ENCODE measurements at regions not wholly inside any gene's neighbourhood (a gene's known extent, or its start where the extent isn't known, plus 50 kb on each side); places are given as distances from the start of the nearest gene placed in this dataset.

- WGBS: 97% methylated on average over 2 of the region's 2 CpGs
Observed at GRCh38 chr5:124592891-124593290, 153.5 kb downstream of the ZNF608 start.

DNA sequence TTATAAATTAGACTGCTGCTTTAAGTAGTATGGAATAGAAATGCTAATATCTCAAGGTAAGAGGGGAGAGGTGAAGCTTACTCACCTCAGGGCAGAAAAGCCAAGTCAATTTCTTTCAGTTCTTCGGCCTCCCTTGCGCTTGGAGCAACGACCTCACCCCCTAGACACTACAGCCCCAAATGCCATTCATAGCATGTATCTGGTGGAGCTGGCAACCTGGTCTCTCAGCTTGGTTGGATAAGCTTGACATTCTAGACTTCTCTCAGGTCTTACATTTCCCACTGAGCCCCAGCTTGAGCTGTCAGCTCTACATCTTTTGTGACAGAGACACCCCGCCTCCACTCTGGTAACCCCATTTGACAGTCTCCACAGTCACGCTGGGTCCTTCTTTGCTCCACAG, 154.9 kb downstream of the ZNF608 start:
- peaks cover 3% of the 10 kb centered on the region; the same call in 1 of the 2 replicates for H3K4me1 ChIP-seq (ENCODE audit: insufficient read depth, low read length)
- no peak overlapping the region for H3K4me3 ChIP-seq (ENCODE audit: low read length)
- no peaks in the 10 kb centered on the region for H3K27me3 ChIP-seq (ENCODE audit: insufficient read depth, low read length)
- no peaks in the 10 kb centered on the region for H3K9me3 ChIP-seq (ENCODE audit: insufficient read depth, low read depth, low read length)
- no peaks in the 10 kb centered on the region for H3K36me3 ChIP-seq (ENCODE audit: insufficient read depth, low read length)
- H3K9ac ChIP-seq (ENCODE audit: low read depth, low read length): no peak overlapping the region
- WGBS: 86% methylated on average over 5 of the region's 5 CpGs
- H3K27ac ChIP-seq (ENCODE audit: low read depth, low read length): no peak overlapping the region

More at GRCh38 chr5:124592891-124593290, 153.5 kb downstream of the ZNF608 start:
- H3K27me3 ChIP-seq (ENCODE audit: insufficient read depth, low read length): no peaks in the 10 kb centered on the region
- no peak overlapping the region for H3K9ac ChIP-seq (ENCODE audit: low read depth, low read length)
- peaks cover 15% of the 10 kb centered on the region for H3K4me1 ChIP-seq (ENCODE audit: insufficient read depth, low read length)
- no peak overlapping the region for H3K27ac ChIP-seq (ENCODE audit: low read depth, low read length)
- no peaks in the 10 kb centered on the region for H3K9me3 ChIP-seq (ENCODE audit: insufficient read depth, low read depth, low read length)
- no peaks in the 10 kb centered on the region for H3K36me3 ChIP-seq (ENCODE audit: insufficient read depth, low read length)
- H3K4me3 ChIP-seq (ENCODE audit: low read length): no peak overlapping the region

GRCh38 chr5:124590686-124591085, 155.8 kb downstream of the ZNF608 start:
- Histone ChIP-seq H3K9me3 (ENCODE audit: insufficient read depth, low read depth, low read length) (no peaks in the 10 kb centered on the region), H3K4me1 (ENCODE audit: insufficient read depth, low read length) (no peaks in the 10 kb centered on the region), H3K27ac (ENCODE audit: low read depth, low read length) (no peak overlapping the region), H3K4me3 (ENCODE audit: low read length) (no peak overlapping the region), H3K27me3 (ENCODE audit: insufficient read depth, low read length) (no peaks in the 10 kb centered on the region), H3K36me3 (ENCODE audit: insufficient read depth, low read length) (no peaks in the 10 kb centered on the region), H3K9ac (ENCODE audit: low read depth, low read length) (no peak overlapping the region)
- WGBS: 94% methylated on average over 1 of the region's 1 CpG

DNA sequence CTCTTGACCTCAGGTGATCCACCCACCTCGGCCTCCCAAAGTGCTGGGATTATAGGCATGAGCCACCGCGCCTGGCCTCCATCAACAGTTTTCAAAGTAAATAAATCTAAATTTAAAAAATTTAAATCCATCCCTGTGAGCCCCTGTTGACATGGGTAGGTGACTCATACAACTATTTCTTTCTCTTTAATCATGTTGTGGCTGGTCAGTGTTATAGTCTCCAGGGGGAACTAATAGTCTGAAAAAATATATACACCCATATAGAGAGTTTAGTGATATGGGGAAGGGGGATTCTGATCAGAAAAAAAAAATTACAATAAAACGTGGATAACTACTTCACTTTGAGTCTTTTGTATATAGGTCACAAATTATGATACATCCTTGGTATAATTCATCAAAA, 159.2 kb downstream of the ZNF608 start:
- no peak overlapping the region for H3K4me3 ChIP-seq (ENCODE audit: low read length)
- H3K4me1 ChIP-seq (ENCODE audit: insufficient read depth, low read length): peaks cover 20% of the 10 kb centered on the region
- H3K9me3 ChIP-seq (ENCODE audit: insufficient read depth, low read depth, low read length): peaks cover 3% of the 10 kb centered on the region; the same call in 1 of the 2 replicates
- no peaks in the 10 kb centered on the region for H3K36me3 ChIP-seq (ENCODE audit: insufficient read depth, low read length)
- no peak overlapping the region for H3K9ac ChIP-seq (ENCODE audit: low read depth, low read length)
- H3K27me3 ChIP-seq (ENCODE audit: insufficient read depth, low read length): no peaks in the 10 kb centered on the region
- no peak overlapping the region for H3K27ac ChIP-seq (ENCODE audit: low read depth, low read length)
- 100% methylated on average over 3 of the region's 4 CpGs for WGBS

DNA sequence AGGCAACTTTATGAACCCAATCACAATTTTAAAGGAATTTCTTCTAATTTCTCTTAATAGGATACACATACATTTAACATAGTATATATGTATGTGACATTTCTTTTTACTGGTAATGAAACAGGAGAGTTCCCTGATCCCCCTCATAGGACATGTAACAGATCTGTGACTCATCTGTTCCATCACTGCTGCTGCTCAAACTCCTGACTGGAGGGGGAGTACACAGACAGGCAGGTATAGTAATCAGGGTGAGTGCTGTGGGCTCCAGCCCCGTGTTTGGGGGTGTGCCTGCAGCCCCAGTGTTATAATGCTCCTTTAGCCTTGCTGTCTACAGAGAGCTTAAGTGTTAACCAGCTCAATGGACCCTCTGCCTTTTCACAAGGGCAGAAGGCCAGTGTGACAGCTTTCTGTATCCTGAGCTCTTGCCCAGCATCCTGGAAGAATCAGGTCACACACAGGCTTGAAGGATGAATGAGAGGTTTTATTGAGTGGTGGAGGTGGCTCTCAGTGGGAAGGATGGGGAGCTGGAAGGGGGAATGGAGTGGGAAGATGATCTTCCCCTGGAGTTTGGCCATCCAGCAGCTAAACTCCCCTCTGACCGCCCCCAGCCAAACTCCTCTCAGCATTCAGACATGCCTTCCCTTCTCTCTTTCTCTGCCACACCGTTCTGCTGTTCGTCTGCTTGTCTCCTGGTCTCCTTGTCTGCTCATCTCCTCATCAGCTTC, 161.3 kb downstream of the ZNF608 start:
- 92% methylated on average over 4 of the region's 4 CpGs for WGBS
- H3K9me3 ChIP-seq (ENCODE audit: insufficient read depth, low read depth, low read length): peaks cover 3% of the 10 kb centered on the region; the same call in 1 of the 2 replicates
- H3K36me3 ChIP-seq (ENCODE audit: insufficient read depth, low read length): no peaks in the 10 kb centered on the region
- H3K27me3 ChIP-seq (ENCODE audit: insufficient read depth, low read length): no peaks in the 10 kb centered on the region
- H3K27ac ChIP-seq (ENCODE audit: low read depth, low read length): no peak overlapping the region
- peaks cover 32% of the 10 kb centered on the region for H3K4me1 ChIP-seq (ENCODE audit: insufficient read depth, low read length)
- no peak overlapping the region for H3K4me3 ChIP-seq (ENCODE audit: low read length)
- H3K9ac ChIP-seq (ENCODE audit: low read depth, low read length): no peak overlapping the region

- no peak overlapping the region for H3K9ac ChIP-seq (ENCODE audit: low read depth, low read length)
Observed at GRCh38 chr5:124583469-124584350, 162.7 kb downstream of the ZNF608 start.

GRCh38 chr5:124582561-124582840, 163.9 kb downstream of the ZNF608 start:
- H3K36me3 ChIP-seq (ENCODE audit: insufficient read depth, low read length): no peaks in the 10 kb centered on the region
- peak overlapping the region; percentile 89 for H3K27ac ChIP-seq (ENCODE audit: low read depth, low read length)
- H3K9ac ChIP-seq (ENCODE audit: low read depth, low read length): no peak overlapping the region
- H3K9me3 ChIP-seq (ENCODE audit: insufficient read depth, low read depth, low read length): peaks cover 3% of the 10 kb centered on the region; the same call in 1 of the 2 replicates
- 86% methylated on average over 1 of the region's 1 CpG for WGBS
- no peaks in the 10 kb centered on the region for H3K27me3 ChIP-seq (ENCODE audit: insufficient read depth, low read length)
- no peak overlapping the region for H3K4me3 ChIP-seq (ENCODE audit: low read length)
- H3K4me1 ChIP-seq (ENCODE audit: insufficient read depth, low read length): peaks cover 32% of the 10 kb centered on the region

More at GRCh38 chr5:124583469-124584350, 162.7 kb downstream of the ZNF608 start:
- WGBS: 77% methylated on average over 7 of the region's 7 CpGs
- Histone ChIP-seq H3K27me3 (ENCODE audit: insufficient read depth, low read length) (no peaks in the 10 kb centered on the region), H3K4me1 (ENCODE audit: insufficient read depth, low read length) (peaks cover 32% of the 10 kb centered on the region), H3K4me3 (ENCODE audit: low read length) (no peak overlapping the region), H3K9me3 (ENCODE audit: insufficient read depth, low read depth, low read length) (peaks cover 3% of the 10 kb centered on the region; the same call in 1 of the 2 replicates), H3K27ac (ENCODE audit: low read depth, low read length) (no peak overlapping the region), H3K36me3 (ENCODE audit: insufficient read depth, low read length) (no peaks in the 10 kb centered on the region)

DNA sequence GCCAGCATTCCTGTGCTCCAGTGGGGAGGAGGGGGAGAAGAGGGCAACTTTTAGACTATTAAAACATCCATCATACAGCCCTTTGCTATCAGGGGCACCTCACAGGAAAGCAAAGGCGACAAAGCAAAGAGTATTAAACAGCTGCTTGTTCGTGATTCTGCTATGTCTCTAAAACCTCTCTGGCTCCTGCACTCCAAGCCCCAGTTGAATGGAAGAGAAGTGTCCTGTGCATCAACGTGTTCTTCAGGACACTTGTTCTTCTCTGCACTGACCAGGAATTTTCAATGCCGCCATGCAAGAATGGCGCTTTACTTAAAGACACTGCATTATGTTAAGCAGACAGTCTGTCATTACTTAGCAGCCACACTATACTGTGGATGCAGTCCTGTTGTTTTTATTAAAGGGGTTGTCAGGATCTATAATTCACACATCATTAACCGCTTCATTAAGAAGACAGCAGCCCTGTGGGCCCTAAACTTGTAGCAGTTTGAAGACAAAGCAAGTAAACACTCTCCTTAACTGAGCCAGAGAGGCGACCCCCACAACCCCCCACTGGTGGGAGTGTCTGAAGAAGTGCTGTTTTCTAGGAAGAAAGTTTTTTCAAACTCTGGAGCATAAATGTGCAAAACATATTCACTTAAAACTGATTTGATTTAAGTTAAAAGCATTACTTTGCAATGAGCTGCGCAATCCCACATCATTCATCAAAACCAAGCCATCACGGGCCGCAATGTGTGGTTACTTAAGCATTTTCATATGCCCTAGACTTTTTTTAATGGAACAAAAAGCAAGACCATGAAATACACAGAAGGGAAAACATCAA, 164.5 kb downstream of the ZNF608 start:
- peak overlapping the region; percentile 89 for H3K27ac ChIP-seq (ENCODE audit: low read depth, low read length)
- no peaks in the 10 kb centered on the region for H3K27me3 ChIP-seq (ENCODE audit: insufficient read depth, low read length)
- no peak overlapping the region for H3K4me3 ChIP-seq (ENCODE audit: low read length)
- H3K9me3 ChIP-seq (ENCODE audit: insufficient read depth, low read depth, low read length): peaks cover 3% of the 10 kb centered on the region; the same call in 1 of the 2 replicates
- WGBS: 63% methylated on average over 9 of the region's 10 CpGs
- H3K36me3 ChIP-seq (ENCODE audit: insufficient read depth, low read length): no peaks in the 10 kb centered on the region
- peaks cover 33% of the 10 kb centered on the region for H3K4me1 ChIP-seq (ENCODE audit: insufficient read depth, low read length)
- H3K9ac ChIP-seq (ENCODE audit: low read depth, low read length): peak overlapping the region; percentile 27; the same call in 1 of the 2 replicates

DNA sequence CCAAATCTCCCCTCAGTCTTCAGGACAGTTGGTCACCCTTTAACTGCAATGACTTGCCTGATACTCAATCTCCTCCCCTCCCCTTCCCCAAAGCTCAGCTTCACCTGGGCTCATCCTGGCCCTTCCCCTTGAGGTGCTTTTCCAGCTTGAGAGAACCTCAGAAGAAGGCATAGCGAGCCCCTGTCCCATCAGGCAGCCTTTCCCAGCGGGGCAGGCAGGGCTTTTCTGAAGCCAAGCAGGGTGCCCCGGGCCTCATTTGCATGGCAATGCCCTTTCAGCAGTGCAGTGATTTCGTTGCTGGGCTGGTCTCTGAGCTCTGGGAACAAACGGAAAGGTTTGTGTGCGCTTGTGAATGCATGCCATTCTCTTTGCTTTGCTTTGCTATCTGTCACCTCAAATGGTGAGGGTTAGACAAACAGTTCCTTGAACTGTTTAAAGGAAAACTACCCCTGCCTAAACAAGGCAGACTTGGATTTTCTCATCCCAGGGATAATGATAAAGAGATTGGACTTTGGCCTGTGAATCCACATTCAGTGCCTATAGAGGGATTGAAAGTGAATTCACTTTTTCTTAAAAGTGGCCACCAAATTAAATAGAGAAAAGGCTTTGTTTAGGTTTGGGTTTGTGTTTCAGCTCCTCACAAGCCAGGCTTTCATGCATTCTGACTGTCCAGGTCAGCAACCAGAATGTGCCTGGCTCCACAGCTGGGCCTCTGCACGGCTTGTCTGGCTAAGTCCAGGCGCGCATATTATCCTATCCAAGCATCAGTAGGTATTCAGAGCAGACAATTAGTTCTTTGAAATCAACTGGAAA, 165.3 kb downstream of the ZNF608 start:
- Histone ChIP-seq H3K4me1 (ENCODE audit: insufficient read depth, low read length) (peaks cover 41% of the 10 kb centered on the region), H3K9ac (ENCODE audit: low read depth, low read length) (peak overlapping the region; percentile 27; the same call in 1 of the 2 replicates), H3K9me3 (ENCODE audit: insufficient read depth, low read depth, low read length) (peaks cover 3% of the 10 kb centered on the region; the same call in 1 of the 2 replicates), H3K27ac (ENCODE audit: low read depth, low read length) (peak overlapping the region; percentile 89), H3K4me3 (ENCODE audit: low read length) (no peak overlapping the region), H3K27me3 (ENCODE audit: insufficient read depth, low read length) (no peaks in the 10 kb centered on the region), H3K36me3 (ENCODE audit: insufficient read depth, low read length) (no peaks in the 10 kb centered on the region)
- WGBS: 17% methylated on average over 9 of the region's 9 CpGs

- WGBS: 93% methylated on average over 6 of the region's 6 CpGs
- peaks cover 47% of the 10 kb centered on the region for H3K4me1 ChIP-seq (ENCODE audit: insufficient read depth, low read length)
- peaks cover 3% of the 10 kb centered on the region; the same call in 1 of the 2 replicates for H3K9me3 ChIP-seq (ENCODE audit: insufficient read depth, low read depth, low read length)
- H3K27ac ChIP-seq (ENCODE audit: low read depth, low read length): peak overlapping the region; percentile 80
- no peaks in the 10 kb centered on the region for H3K27me3 ChIP-seq (ENCODE audit: insufficient read depth, low read length)
- H3K9ac ChIP-seq (ENCODE audit: low read depth, low read length): no peak overlapping the region
- no peaks in the 10 kb centered on the region for H3K36me3 ChIP-seq (ENCODE audit: insufficient read depth, low read length)
- H3K4me3 ChIP-seq (ENCODE audit: low read length): no peak overlapping the region
Observed at GRCh38 chr5:124580512-124580911, 165.9 kb downstream of the ZNF608 start.

Data from HUES64 (cell line).